ENCODE measurements at regions not wholly inside any gene's neighbourhood (a gene's known extent, or its start where the extent isn't known, plus 50 kb on each side); places are given as distances from the start of the nearest gene placed in this dataset.

DNA sequence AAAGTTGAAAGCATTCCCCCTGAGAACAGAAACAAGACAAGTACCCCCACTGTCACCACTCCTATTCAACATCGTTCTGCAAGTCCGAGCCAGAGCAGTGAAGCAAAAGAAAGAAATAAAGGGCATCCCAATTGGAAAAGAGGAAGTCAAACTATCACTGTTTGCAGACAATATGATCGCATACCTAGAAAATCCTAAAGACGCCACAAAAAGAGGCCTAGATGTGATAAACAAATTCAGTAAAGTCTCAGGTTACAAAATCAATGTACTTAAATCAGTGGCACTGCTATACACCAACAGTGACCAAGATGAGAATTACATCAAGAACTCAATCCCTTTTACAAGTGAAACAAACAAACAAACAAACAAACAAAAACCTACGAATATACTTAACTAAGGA is 87.7 kb upstream of the COCH start:
- DNase-seq (ENCODE audit: low spot score), result no peak

GRCh38 chr14:30790827-30791226 is 83.5 kb upstream of the COCH start:
- no peak for DNase-seq (ENCODE audit: low spot score)

DNA sequence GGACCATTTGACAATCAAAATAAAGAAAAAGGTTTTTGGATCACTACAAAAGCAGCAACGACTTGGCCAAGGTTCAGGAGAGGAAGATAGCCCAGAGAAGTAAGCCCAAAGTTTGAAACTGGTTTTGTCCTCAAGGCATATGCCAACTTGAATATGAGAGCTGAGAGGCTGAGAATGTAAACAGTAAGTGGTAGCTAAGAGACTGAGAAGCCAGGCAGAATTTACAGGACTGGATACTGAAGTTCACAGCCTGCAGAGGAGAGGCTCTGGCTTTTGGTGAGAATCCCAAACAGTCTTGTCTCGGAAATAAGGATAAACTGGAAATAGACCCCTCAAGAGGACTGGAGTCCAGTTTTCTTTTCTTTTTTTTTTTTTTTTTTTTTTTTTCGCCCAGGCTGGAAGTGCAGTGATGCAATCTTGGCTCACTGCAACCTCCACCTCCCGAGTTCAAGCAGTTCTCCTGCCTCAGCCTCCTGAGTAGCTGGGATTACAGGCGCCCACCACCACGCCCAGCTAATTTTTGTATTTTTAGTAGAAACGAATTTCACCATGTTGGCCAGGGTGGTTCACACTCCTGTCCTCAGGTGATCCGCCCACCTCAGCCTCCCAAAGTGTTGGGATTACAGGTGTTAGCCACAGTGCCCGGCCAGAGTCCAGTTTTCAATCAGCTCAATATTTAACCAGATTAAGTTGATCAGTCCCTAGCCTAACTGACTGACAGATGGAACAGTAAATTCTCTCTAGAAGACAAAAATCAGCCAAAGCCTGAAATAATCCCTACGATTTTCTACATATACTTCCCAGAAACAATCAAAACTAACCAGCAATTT is 82.6 kb upstream of the COCH start:
- no peak for DNase-seq (ENCODE audit: low spot score)

GRCh38 chr14:30796707-30797106 is 77.7 kb upstream of the COCH start:
- no peak for DNase-seq (ENCODE audit: low spot score)

GRCh38 chr14:30798516-30798915 is 75.8 kb upstream of the COCH start:
- DNase-seq (ENCODE audit: low spot score), result no peak

DNA sequence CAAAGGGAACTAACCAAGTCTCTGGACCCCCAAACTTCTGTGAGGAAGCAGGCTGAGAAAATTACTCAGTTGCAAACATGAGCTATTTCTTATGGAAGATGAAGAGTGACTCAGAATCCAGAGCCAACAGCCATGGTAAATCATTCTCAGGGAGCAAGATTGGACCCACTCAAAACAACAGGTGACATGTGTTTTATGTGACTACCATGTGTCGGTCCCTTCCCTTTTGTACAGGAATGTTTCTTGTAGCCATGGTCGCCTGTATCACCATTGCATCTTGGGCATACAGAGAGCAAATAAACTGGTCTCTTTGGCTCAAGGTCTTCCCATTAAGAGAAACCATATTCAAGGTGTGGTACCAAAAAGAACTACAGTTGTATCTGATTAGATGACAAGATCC is 75.4 kb upstream of the COCH start:
- DNase-seq (ENCODE audit: low spot score), result peak; percentile 45

GRCh38 chr14:30799933-30800332 is 74.4 kb upstream of the COCH start:
- DNase-seq (ENCODE audit: low spot score), result no peak

- no peak for DNase-seq (ENCODE audit: low spot score)
Observed at GRCh38 chr14:30803185-30803584, 71.2 kb upstream of the COCH start.

DNA sequence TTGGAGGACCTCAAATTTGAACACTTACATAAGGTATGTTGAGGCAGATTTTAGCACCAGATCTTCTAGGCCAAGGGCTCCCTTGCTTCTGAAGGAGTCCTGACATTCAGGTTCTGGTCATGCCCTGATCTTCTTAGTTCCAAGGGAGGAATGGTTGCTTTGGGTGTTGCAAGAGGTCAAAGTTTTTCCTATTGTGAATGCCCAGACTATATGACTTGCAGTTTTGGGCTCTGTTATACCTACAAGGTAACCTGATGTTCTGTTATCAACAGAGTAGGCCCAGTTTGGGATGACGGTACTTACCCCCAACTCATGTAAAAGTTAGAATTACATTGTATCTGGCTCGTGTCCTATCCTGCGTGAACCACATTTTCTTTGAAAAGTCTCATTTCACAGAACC is 69.1 kb upstream of the COCH start:
- DNase-seq (ENCODE audit: low spot score), result no peak

GRCh38 chr14:30808576-30808975 is 65.8 kb upstream of the COCH start:
- peak; percentile 82 for DNase-seq (ENCODE audit: low spot score)

- no peak for DNase-seq (ENCODE audit: low spot score)
Observed at GRCh38 chr14:30813216-30813615, 61.1 kb upstream of the COCH start.

- no peak for DNase-seq (ENCODE audit: low spot score)
Observed at GRCh38 chr14:30820674-30821073, 53.7 kb upstream of the COCH start.

DNA sequence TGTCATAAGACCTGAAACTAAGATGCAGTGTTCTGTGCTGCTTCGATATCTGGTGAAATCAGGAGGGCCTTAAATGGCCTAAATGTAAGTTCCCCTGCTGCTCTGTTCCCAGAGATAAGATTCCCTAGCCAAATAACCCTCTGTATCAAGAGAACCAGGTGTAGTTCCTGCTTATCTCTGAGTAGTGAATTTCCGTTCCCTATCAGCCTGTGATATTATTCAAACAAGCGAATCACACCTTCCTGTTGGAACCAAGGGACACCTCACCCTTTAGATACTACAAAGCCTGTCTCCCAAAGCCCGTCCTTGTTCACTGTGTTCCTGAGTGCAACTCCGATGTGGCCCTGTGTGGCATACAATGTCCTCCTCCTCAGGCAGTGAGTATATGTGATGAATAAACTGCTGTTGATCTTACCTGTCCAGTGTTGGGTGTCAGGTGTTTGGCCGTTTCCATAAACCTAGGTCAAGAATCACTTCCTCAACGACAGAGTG is 52.2 kb upstream of the COCH start:
- no peak for DNase-seq (ENCODE audit: low spot score)
